Vagina (tissue), 2 donors: ENCODE measurements at regions not wholly inside any gene's neighbourhood (a gene's known extent, or its start where the extent isn't known, plus 50 kb on each side); places are given as distances from the start of the nearest gene placed in this dataset.

ENCODE experiments used
- DNase-seq, 2 donors: peaks; one replicate each; pipeline ENCODE4 v3.0.0-alpha.2; 2017; ENCODE audit errors: extremely low spot score in 2 of 2
- H3K27ac ChIP-seq: fragments of 200-600 bp; sonication (generic); one replicate; pipeline ENCODE4 v1.5.1; 2019
- H3K27me3 ChIP-seq: fragments of 200-600 bp; sonication (generic); one replicate; pipeline ENCODE4 v1.5.1; 2019
- H3K36me3 ChIP-seq, 2 donors: fragments of 200-600 bp; sonication (generic); one replicate each; pipeline ENCODE4 v1.5.1; 2017 to 2019
- H3K4me1 ChIP-seq: fragments of 200-600 bp; sonication (generic); one replicate; pipeline ENCODE4 v1.5.1; 2019
- H3K4me3 ChIP-seq, 2 donors: fragments of 200-600 bp; sonication (generic); 1 replicate in 1 of 2; 2 replicates in 1 of 2; pipeline ENCODE4 v1.5.1; 2016 to 2019
- H3K9me3 ChIP-seq: fragments of 200-600 bp; sonication (generic); one replicate; pipeline ENCODE4 v1.5.1; 2019
- POLR2A ChIP-seq, 2 donors: fragments of 450-650 bp; IDR thresholded peaks; one replicate each; pipeline ENCODE4 v1.6.1; 2017; ENCODE audit warnings: antibody characterized with exemption in 2 of 2, mild to moderate bottlenecking in 2 of 2, moderate library complexity in 2 of 2
- POLR2AphosphoS5 ChIP-seq, 2 donors: sonication (generic); formaldehyde crosslinking; IDR thresholded peaks; one replicate each; pipeline ENCODE4 v1.9.0; 2017; ENCODE audit warnings: antibody characterized with exemption in 2 of 2, mild to moderate bottlenecking in 2 of 2, low read depth in 1 of 2; ENCODE audit not compliant: insufficient read depth in 1 of 2
- intact Hi-C: fragments of 100-400 bp; cut with DNase I; formaldehyde crosslinking; loops from one replicate; pipeline ENCODE4 v1.15.1; 2023
- TF ChIP-seq, protein P1 (sequence below), 3 experiments: fragments of 450-650 bp in 2 of 3; fragments of 200-600 bp in 1 of 3; sonication (generic) in 1 of 3; IDR thresholded peaks; one replicate each; pipeline ENCODE4 v1.5.1; 2017 to 2019; ENCODE audit warnings: antibody characterized with exemption in 3 of 3, mild to moderate bottlenecking in 2 of 3, moderate library complexity in 2 of 3

DNA sequence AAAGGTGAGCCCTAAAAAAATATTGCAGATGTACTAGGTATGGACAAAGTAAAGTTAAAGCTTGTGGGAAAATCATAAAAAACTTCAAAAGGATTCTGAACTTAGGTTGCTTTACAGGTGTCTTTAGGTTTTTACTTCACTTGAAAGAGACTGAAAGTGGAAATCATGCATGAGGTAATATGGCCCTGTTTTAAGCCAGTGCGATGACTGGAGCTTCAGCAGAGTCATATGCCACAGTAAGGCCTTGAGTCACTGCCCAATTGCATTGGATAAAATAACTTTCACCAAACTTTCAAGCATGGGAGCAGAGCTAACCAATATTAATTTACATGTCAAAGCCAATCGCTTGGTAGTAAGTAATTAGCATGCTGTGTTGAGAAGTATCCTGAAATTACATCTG lies 63.9 kb upstream of the TMEM260 start:
- H3K4me3 ChIP-seq, result no peak overlapping the region
- H3K27me3 ChIP-seq, result no peaks in the 10 kb centered on the region
- no peaks in the 10 kb centered on the region for H3K4me1 ChIP-seq
- no peaks in the 10 kb centered on the region for H3K36me3 ChIP-seq
- H3K9me3 ChIP-seq, result no peaks in the 10 kb centered on the region
- no peak for DNase-seq
- TF ChIP-seq, protein P1, sequence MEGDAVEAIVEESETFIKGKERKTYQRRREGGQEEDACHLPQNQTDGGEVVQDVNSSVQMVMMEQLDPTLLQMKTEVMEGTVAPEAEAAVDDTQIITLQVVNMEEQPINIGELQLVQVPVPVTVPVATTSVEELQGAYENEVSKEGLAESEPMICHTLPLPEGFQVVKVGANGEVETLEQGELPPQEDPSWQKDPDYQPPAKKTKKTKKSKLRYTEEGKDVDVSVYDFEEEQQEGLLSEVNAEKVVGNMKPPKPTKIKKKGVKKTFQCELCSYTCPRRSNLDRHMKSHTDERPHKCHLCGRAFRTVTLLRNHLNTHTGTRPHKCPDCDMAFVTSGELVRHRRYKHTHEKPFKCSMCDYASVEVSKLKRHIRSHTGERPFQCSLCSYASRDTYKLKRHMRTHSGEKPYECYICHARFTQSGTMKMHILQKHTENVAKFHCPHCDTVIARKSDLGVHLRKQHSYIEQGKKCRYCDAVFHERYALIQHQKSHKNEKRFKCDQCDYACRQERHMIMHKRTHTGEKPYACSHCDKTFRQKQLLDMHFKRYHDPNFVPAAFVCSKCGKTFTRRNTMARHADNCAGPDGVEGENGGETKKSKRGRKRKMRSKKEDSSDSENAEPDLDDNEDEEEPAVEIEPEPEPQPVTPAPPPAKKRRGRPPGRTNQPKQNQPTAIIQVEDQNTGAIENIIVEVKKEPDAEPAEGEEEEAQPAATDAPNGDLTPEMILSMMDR (IDR thresholded peaks at IDR 0.05), result no peak
- no peak for TF ChIP-seq POLR2A (IDR thresholded peaks at IDR 0.05)
- no peak for TF ChIP-seq POLR2AphosphoS5 (IDR thresholded peaks at IDR 0.05; ENCODE audit: insufficient read depth in 1 of 2, low read depth in 1 of 2)
- H3K27ac ChIP-seq, result no peak overlapping the region
- intact Hi-C loops, result no loop called here

DNA sequence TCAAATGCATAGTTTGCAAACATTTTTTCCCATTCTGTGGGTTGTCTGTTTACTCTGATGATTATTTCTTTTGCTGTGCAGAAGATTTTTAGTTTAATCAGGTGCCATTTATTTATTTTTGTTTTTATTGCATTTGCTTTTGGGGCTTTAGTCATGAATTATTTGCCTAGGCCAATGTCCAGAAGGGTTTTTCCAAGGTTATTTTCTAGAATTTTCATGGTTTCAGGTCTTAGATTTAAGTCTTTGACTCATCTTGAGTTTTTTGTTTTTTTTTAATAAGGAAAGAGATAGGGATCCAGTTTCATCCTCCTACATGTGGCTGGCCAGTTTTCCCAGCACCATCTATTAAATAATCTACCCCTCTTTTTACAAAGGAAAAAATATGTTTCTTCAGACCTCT lies 57.2 kb upstream of the TMEM260 start:
- intact Hi-C loops, result no loop called here
- no peak overlapping the region for H3K27ac ChIP-seq
- no peaks in the 10 kb centered on the region for H3K36me3 ChIP-seq
- DNase-seq, result no peak
- H3K4me3 ChIP-seq, result no peak overlapping the region
- TF ChIP-seq, protein P1 (IDR thresholded peaks at IDR 0.05), result no peak
- no peak for TF ChIP-seq POLR2A (IDR thresholded peaks at IDR 0.05)
- no peak for TF ChIP-seq POLR2AphosphoS5 (IDR thresholded peaks at IDR 0.05; ENCODE audit: insufficient read depth in 1 of 2, low read depth in 1 of 2)
- no peaks in the 10 kb centered on the region for H3K4me1 ChIP-seq
- no peaks in the 10 kb centered on the region for H3K27me3 ChIP-seq
- H3K9me3 ChIP-seq, result no peaks in the 10 kb centered on the region

DNA sequence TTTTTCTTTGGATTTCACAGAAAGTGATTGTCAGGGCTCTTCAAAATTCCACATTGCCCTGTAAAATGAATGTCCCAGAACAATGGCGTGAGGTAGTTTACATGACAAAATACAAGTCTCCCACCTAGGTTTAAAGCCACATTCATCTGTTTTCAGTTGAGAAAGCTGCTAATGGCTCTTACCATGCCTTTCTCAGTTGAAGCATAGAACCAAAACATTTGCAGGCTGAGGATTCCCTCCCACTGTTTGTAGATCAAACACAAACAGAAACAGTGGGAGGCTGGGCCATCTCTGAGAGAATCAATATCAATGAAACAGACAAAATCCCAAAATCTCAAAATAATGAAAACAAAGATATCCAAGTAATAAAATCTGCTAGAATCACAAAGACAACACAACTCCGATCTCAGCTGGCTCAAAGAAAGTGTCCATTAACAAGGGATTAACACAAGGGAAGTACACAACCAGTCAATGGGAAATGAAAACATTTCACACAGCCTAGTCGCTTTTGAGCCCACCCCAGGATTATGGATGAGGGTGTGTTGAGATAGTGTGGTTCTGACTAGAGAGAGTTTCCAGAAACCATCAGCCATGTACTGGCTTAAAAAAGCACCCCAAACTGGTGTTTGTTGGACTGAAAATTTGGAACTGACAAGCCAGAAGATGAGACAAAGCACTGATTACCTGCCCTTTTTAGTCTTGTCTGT lies 54.5 kb upstream of the TMEM260 start:
- intact Hi-C loops, result no loop called here
- no peaks in the 10 kb centered on the region for H3K36me3 ChIP-seq
- no peak overlapping the region for H3K4me3 ChIP-seq
- no peak for DNase-seq
- no peak overlapping the region for H3K27ac ChIP-seq
- no peaks in the 10 kb centered on the region for H3K27me3 ChIP-seq
- H3K4me1 ChIP-seq, result no peaks in the 10 kb centered on the region
- H3K9me3 ChIP-seq, result no peaks in the 10 kb centered on the region
- TF ChIP-seq POLR2AphosphoS5 (IDR thresholded peaks at IDR 0.05; ENCODE audit: insufficient read depth in 1 of 2, low read depth in 1 of 2) (no peak), POLR2A (IDR thresholded peaks at IDR 0.05) (no peak)
- TF ChIP-seq, protein P1 (IDR thresholded peaks at IDR 0.05), result no peak

DNA sequence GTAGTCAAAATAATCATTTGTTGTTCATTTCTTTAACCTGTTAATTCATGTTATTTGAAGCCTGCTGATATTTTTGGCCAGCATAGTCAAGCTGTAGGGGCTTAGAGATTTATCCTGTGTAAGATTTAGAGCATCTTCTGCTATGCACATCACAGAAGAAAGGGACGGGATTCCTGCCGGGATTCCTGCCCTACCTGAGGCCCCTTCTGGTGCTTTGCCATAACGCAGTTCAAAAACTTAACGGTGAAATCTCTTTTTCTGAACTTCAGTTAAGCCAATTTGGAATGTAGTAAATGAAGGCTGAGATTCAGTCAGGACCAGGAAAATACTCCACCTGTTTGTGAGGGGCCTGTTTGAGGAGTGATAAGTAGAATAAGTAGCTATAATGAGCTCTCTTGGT lies 50.7 kb upstream of the TMEM260 start:
- intact Hi-C loops, result no loop called here
- Histone ChIP-seq H3K36me3 (no peaks in the 10 kb centered on the region), H3K4me3 (no peak overlapping the region), H3K27ac (no peak overlapping the region), H3K4me1 (no peaks in the 10 kb centered on the region), H3K27me3 (no peaks in the 10 kb centered on the region), H3K9me3 (no peaks in the 10 kb centered on the region)
- no peak for TF ChIP-seq POLR2AphosphoS5 (IDR thresholded peaks at IDR 0.05; ENCODE audit: insufficient read depth in 1 of 2, low read depth in 1 of 2)
- TF ChIP-seq, protein P1 (IDR thresholded peaks at IDR 0.05), result no peak
- TF ChIP-seq POLR2A (IDR thresholded peaks at IDR 0.05), result no peak
- no peak for DNase-seq
